Activated CD4-positive, alpha-beta memory T cell treated with anti-CD3 and anti-CD28 coated beads, Interleukin-2, amount 10 ng/mL, durations not matched to agents 7 days and 5 days (primary cell): ENCODE measurements at regions not wholly inside any gene's neighbourhood (a gene's known extent, or its start where the extent isn't known, plus 50 kb on each side); places are given as distances from the start of the nearest gene placed in this dataset.

Experiments used
- CTCF ChIA-PET: fragments of 350-600 bp; sonication (Branson Sonifier 250); formaldehyde crosslinking; loops from one replicate; lab custom pipeline; 2021; ENCODE audit warnings: antibody characterized with exemption, inconsistent platforms; lab: Charles Lee
- POLR2A ChIA-PET: fragments of 350-600 bp; sonication (Branson Sonifier 250); formaldehyde crosslinking; loops from one replicate; lab custom pipeline; 2021; ENCODE audit warnings: antibody characterized with exemption; lab: Charles Lee
- DNase-seq: peaks from one replicate; pipeline ENCODE4 v3.0.0-alpha.2; 2020
- H3K27ac Mint-ChIP-seq: one replicate; pipeline ENCODE4 v1.8.0; 2021; ENCODE audit warnings: mild to moderate bottlenecking, mixed read lengths
- H3K27me3 Mint-ChIP-seq: one replicate; pipeline ENCODE4 v1.8.0; 2021; ENCODE audit warnings: mixed read lengths
- H3K36me3 Mint-ChIP-seq: one replicate; pipeline ENCODE4 v1.8.0; 2021; ENCODE audit warnings: low read depth, mixed read lengths
- H3K4me1 Mint-ChIP-seq: one replicate; pipeline ENCODE4 v1.8.0; 2021; ENCODE audit warnings: mixed read lengths
- H3K4me3 Mint-ChIP-seq: one replicate; pipeline ENCODE4 v1.8.0; 2021; ENCODE audit warnings: mild to moderate bottlenecking, mixed read lengths
- H3K9me3 Mint-ChIP-seq: one replicate; pipeline ENCODE4 v1.8.0; 2021; ENCODE audit warnings: mixed read lengths

GRCh38 chr5:27388755-27389154, 350.4 kb upstream of the CDH9 start:
- POLR2A ChIA-PET = no interaction called here

DNA sequence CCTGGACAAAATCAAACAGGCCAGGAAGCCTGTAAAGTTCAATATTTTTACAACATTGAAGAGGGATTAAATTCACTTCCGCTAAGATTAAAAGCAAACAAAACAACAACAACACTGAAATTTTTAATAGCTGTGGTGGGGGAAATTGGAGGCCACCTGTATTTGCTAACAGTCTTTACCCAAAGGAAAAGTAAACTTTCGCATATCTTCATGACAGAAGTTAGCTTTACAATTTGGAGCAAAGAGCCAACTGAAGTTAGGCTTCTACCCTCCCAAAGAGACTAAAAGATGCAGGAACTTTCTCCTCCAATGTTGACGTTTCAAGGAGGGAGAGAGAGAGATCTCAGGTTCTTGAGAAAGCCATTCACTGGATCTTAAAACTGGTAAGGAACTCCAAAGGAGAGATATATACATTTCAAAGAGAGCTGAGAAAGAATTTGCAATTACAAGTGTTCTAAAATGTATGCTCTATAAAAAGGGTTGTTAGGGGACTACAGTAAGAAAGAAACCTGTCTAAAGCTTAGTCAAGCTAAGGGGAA, 349.2 kb upstream of the CDH9 start:
- POLR2A ChIA-PET = no interaction called here
- DNase-seq = no peak
- H3K27ac Mint-ChIP-seq = no peak overlapping the region
- H3K4me3 Mint-ChIP-seq = no peak overlapping the region
- no peaks in the 10 kb centered on the region for H3K4me1 Mint-ChIP-seq
- CTCF ChIA-PET = no interaction called here
- peaks cover 12% of the 10 kb centered on the region for H3K9me3 Mint-ChIP-seq
- H3K36me3 Mint-ChIP-seq = no peaks in the 10 kb centered on the region
- no peaks in the 10 kb centered on the region for H3K27me3 Mint-ChIP-seq

More at GRCh38 chr5:27388755-27389154, 350.4 kb upstream of the CDH9 start:
- no peaks in the 10 kb centered on the region for H3K4me1 Mint-ChIP-seq
- no peaks in the 10 kb centered on the region for H3K27me3 Mint-ChIP-seq
- H3K36me3 Mint-ChIP-seq = no peaks in the 10 kb centered on the region
- CTCF ChIA-PET = no interaction called here
- no peak overlapping the region for H3K27ac Mint-ChIP-seq
- DNase-seq = no peak
- no peak overlapping the region for H3K4me3 Mint-ChIP-seq
- H3K9me3 Mint-ChIP-seq = peaks cover 11% of the 10 kb centered on the region

DNA sequence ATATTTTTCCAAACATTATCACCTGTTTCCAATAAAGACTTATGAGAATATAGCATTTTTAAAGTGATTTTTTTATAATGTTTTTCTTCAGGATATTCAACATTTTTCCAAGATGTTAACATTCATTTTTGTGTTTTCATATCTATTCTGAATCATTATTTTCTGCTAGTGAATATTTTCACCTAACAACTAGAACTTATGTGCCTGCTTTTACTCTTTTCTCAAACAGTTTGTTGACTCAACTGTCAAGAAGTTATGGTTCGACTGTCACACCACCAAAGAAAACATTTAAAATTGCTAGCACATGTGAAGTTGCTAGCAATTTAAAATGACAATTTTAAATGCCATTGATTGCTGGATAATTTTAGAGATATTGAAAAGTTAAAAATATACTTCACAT, 343.3 kb upstream of the CDH9 start:
- Mint-ChIP-seq H3K27me3 (no peaks in the 10 kb centered on the region), H3K27ac (no peak overlapping the region), H3K4me3 (no peak overlapping the region), H3K9me3 (peaks cover 7% of the 10 kb centered on the region), H3K4me1 (no peaks in the 10 kb centered on the region), H3K36me3 (no peaks in the 10 kb centered on the region)
- ChIA-PET POLR2A (no interaction called here), CTCF (no interaction called here)
- DNase-seq = no peak

DNA sequence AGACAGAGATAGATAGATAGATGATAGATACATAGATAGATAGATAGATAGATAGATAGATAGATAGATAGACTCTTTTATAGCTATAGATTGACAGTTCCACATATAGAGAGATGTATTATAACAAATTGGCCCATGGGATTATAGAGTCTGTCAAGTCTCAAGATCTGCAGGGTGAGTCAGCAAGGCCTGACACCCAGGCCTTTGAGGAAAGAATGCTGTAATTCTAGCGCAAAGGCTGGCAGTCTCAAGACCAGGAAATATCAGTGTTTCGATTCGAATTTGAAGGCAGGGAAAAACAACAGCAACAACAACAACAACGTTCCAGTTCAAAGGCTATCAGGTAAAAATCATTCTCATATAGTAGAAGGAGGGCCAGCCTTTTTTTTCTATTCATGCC, 339.2 kb upstream of the CDH9 start:
- Mint-ChIP-seq H3K27ac (no peak overlapping the region), H3K4me3 (no peak overlapping the region), H3K9me3 (peaks cover 2% of the 10 kb centered on the region), H3K4me1 (no peaks in the 10 kb centered on the region), H3K27me3 (no peaks in the 10 kb centered on the region), H3K36me3 (no peaks in the 10 kb centered on the region)
- no peak for DNase-seq
- ChIA-PET POLR2A (no interaction called here), CTCF (no interaction called here)

DNA sequence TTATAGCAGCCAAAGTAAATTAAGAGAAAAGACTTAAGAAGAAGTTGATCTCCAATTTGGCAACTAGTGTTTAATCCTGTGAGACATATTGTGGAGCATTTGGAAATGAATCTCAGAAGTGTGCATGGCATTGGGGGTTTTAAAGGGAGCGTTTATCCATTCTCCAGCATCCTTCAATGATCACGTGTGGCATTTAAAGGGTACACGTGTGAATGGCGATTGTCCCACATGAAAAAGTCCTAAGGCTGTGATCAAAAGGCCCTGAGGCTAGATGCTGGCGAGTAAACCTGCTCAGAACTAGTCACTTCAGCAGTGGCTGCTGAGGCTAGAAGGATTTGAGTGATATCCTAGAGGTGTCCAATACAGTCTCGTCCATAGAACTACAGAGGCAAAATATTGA, 315.6 kb upstream of the CDH9 start:
- POLR2A ChIA-PET = no interaction called here
- no peaks in the 10 kb centered on the region for H3K4me1 Mint-ChIP-seq

DNA sequence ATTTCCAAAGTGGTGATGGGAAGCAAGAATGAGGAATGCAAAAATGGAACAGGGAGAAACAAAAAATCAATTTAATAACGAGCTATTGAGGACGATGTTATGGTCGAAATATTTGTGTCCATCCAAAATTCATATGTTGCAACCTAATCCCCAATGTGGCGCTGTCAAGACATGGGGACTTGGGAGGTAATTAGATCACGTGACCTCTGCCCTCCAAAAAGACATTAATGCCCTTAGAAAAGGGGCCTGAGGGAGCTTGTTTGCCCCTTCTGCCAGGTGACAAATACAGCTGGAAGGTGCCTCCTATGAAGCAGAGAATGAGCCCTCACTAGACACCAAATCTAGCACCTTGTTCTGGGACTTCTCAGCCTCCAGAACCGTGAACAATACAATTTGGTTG, 315.2 kb upstream of the CDH9 start:
- POLR2A ChIA-PET = no interaction called here
- Mint-ChIP-seq H3K4me1 (no peaks in the 10 kb centered on the region), H3K36me3 (no peaks in the 10 kb centered on the region), H3K9me3 (peaks cover 12% of the 10 kb centered on the region), H3K27ac (no peak overlapping the region), H3K4me3 (no peak overlapping the region), H3K27me3 (no peaks in the 10 kb centered on the region)
- CTCF ChIA-PET = no interaction called here
- no peak for DNase-seq

More for the DNA sequence above, 315.6 kb upstream of the CDH9 start:
- H3K4me3 Mint-ChIP-seq = no peak overlapping the region
- no peak overlapping the region for H3K27ac Mint-ChIP-seq
- H3K27me3 Mint-ChIP-seq = no peaks in the 10 kb centered on the region
- peaks cover 11% of the 10 kb centered on the region for H3K9me3 Mint-ChIP-seq
- no peaks in the 10 kb centered on the region for H3K36me3 Mint-ChIP-seq
- CTCF ChIA-PET = no interaction called here
- DNase-seq = no peak

DNA sequence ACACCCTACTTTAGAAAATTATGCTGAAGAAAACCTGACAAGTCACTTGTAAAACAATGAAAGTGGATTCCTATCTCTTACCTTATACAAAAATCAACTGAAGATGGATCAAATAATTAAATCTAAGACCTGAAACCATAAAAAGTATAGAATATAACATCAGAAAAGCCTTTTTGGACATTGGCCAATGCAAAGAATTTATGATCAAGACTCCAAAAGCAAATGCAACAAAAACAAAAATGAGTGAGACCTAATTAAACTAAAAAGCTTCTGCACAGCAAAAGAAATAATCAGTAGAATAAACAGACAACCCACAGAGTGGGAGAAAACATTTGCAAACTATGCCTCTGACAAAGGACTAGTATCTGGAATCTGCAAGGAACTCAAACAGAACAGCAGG, 303.0 kb upstream of the CDH9 start:
- ChIA-PET CTCF (no interaction called here), POLR2A (no interaction called here)
- Mint-ChIP-seq H3K4me1 (no peaks in the 10 kb centered on the region), H3K27me3 (no peaks in the 10 kb centered on the region), H3K9me3 (peaks cover 13% of the 10 kb centered on the region), H3K27ac (no peak overlapping the region), H3K36me3 (no peaks in the 10 kb centered on the region), H3K4me3 (no peak overlapping the region)
- no peak for DNase-seq

DNA sequence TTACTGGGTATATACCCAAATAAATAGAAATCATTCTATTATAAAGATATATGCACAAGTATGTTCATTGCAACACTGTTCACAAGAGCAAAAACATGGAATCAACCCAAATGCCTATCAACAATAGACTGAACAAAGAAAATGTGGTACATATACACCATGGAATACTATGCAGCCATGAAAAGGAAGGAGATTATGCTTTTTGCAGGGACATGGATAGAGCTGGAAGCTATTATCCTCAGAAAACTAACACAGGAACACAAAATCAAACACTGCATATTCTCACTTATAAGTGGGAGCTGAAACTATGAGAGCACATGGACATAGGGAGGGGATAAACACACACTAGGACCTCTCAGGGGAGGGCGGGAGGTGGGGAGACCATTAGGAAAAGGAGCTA, 298.4 kb upstream of the CDH9 start:
- DNase-seq = no peak
- no peak overlapping the region for H3K4me3 Mint-ChIP-seq
- ChIA-PET CTCF (no interaction called here), POLR2A (no interaction called here)
- H3K27ac Mint-ChIP-seq = no peak overlapping the region
- no peaks in the 10 kb centered on the region for H3K27me3 Mint-ChIP-seq
- no peaks in the 10 kb centered on the region for H3K4me1 Mint-ChIP-seq
- no peaks in the 10 kb centered on the region for H3K36me3 Mint-ChIP-seq
- peaks cover 11% of the 10 kb centered on the region for H3K9me3 Mint-ChIP-seq

GRCh38 chr5:27328480-27328879, 290.1 kb upstream of the CDH9 start:
- Mint-ChIP-seq H3K4me1 (no peaks in the 10 kb centered on the region), H3K4me3 (no peak overlapping the region), H3K36me3 (no peaks in the 10 kb centered on the region), H3K27me3 (no peaks in the 10 kb centered on the region), H3K27ac (no peak overlapping the region), H3K9me3 (peaks cover 7% of the 10 kb centered on the region)
- ChIA-PET POLR2A (no interaction called here), CTCF (no interaction called here)
- DNase-seq = no peak

DNA sequence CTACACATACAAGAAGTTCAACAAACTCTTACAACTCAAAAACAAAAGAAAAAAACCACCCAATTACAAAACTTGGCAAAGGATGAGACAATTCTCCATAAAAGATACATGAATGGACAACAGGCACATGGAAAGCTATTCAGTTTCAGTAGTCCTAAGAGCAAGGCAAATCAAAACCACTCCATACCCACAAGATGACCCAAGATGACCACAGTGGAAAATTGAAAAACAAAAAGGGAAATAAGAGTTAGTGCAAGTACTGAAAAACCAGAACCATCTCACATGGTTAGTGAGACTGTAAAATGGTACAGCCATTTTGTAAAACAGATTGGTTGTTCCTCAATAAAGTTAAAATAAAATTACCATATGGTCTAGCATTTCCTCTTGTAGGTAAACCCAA, 287.1 kb upstream of the CDH9 start:
- no peak for DNase-seq
- Mint-ChIP-seq H3K4me1 (no peaks in the 10 kb centered on the region), H3K9me3 (peaks cover 4% of the 10 kb centered on the region), H3K36me3 (no peaks in the 10 kb centered on the region), H3K27me3 (no peaks in the 10 kb centered on the region), H3K27ac (no peak overlapping the region), H3K4me3 (no peak overlapping the region)
- CTCF ChIA-PET = no interaction called here
- POLR2A ChIA-PET = no interaction called here

GRCh38 chr5:27318701-27319100, 280.3 kb upstream of the CDH9 start:
- CTCF ChIA-PET = no interaction called here
- Mint-ChIP-seq H3K36me3 (no peaks in the 10 kb centered on the region), H3K4me1 (no peaks in the 10 kb centered on the region), H3K4me3 (no peak overlapping the region), H3K27me3 (no peaks in the 10 kb centered on the region), H3K27ac (no peak overlapping the region), H3K9me3 (peaks cover 14% of the 10 kb centered on the region)
- POLR2A ChIA-PET = no interaction called here
- no peak for DNase-seq

DNA sequence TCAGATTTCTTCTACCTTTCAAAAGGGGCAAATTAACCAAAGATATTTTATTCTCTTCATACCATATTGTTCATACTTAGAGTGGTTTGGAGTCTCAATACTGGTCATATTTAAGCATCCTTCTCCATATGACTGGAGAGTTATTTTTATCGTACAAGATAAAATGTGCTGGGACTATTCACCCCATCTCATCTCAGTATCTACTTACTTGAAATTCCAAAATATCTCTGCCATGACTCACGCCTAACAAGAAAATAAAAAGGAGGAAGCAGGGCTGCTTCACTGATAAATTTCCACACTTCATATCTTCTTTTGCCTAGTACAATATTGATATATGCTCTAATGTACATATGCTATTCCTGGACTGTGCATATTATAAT, 277.9 kb upstream of the CDH9 start:
- Mint-ChIP-seq H3K27ac (no peak overlapping the region), H3K36me3 (no peaks in the 10 kb centered on the region), H3K4me3 (no peak overlapping the region), H3K4me1 (no peaks in the 10 kb centered on the region), H3K27me3 (no peaks in the 10 kb centered on the region), H3K9me3 (peaks cover 13% of the 10 kb centered on the region)
- POLR2A ChIA-PET = no interaction called here
- CTCF ChIA-PET = no interaction called here
- no peak for DNase-seq

DNA sequence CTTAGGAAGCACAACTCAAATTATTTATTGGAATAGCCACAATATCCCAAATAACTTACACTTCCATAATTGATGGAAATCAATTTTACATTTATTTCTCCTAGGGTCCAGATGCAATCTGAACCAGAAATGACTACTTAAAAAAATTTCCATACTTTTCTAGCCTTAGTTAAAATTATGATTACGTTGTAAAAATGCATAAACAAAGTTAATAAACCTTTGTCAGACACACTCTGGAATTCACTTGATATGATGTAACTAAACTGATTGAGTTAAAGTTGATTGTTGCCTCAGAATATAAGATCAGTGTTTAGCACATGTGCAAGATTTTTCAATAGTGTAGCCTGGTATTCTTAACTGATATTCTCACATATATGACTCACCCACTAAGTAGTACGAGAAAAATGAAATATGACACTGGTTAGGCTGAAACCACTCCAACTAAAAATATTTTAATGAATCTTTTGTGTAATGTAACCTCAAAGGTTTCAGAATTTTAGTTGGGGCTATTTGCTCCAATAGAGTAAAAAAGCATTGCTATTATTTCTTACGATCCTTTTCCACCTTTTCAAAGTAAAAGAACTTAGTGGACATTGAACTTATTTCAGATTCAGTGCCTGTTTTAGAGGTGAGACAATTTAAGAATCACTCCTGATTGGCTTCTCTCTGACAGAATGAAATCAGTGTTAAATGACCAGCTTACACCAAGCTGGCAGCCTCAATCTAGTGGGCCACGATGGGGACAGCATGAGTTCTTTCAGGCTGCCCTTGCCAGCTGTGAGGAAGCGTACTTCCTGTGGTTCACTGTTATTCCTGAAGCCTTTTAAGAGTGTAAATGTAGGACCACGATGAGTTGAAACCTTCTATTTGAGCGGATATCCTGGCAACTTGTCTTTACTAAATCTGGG, 277.2 kb upstream of the CDH9 start:
- ChIA-PET POLR2A (no interaction called here), CTCF (no interaction called here)
- H3K36me3 Mint-ChIP-seq = no peaks in the 10 kb centered on the region
- no peaks in the 10 kb centered on the region for H3K4me1 Mint-ChIP-seq
- H3K4me3 Mint-ChIP-seq = no peak overlapping the region
- no peak overlapping the region for H3K27ac Mint-ChIP-seq
- no peaks in the 10 kb centered on the region for H3K27me3 Mint-ChIP-seq
- peaks cover 12% of the 10 kb centered on the region for H3K9me3 Mint-ChIP-seq
- DNase-seq = no peak

DNA sequence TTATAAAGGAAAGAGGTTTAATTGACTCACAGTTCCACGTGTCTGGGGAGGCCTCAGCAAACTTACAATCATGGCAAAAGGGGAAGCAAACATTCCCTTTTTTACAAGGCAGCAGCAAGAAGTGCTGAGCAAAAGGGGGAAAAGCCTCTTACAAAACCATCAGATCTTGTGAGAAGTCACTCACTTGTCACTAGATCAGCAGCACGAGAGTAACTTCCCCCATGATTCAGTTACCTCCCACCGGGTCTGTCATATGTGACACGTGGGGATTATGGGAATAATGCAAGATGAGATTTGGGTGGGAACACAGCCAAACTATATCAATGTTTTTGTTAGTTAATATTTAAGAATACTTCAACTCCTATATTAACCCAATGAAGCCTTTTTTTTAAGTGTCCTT, 275.2 kb upstream of the CDH9 start:
- POLR2A ChIA-PET = no interaction called here
- no peak for DNase-seq
- H3K4me3 Mint-ChIP-seq = no peak overlapping the region
- H3K9me3 Mint-ChIP-seq = peaks cover 7% of the 10 kb centered on the region
- no peak overlapping the region for H3K27ac Mint-ChIP-seq
- no peaks in the 10 kb centered on the region for H3K4me1 Mint-ChIP-seq
- CTCF ChIA-PET = no interaction called here
- H3K36me3 Mint-ChIP-seq = no peaks in the 10 kb centered on the region
- H3K27me3 Mint-ChIP-seq = no peaks in the 10 kb centered on the region
